Amniotic stem cell (primary cell): ENCODE measurements at regions not wholly inside any gene's neighbourhood (a gene's known extent, or its start where the extent isn't known, plus 50 kb on each side); places are given as distances from the start of the nearest gene placed in this dataset.

Source experiments
- DNase-seq: peaks from one replicate; lab custom pipeline; 2025; lab: John Stamatoyannopoulos, UW

GRCh38 chr10:81792729-81793128 is 82.3 kb upstream of the NRG3 start:
- DNase-seq, result no peak

- DNase-seq, result no peak
These were observed 68.2 kb upstream of the NRG3 start for GRCh38 chr10:81806842-81807241.

- no peak for DNase-seq
These were observed 60.2 kb upstream of the NRG3 start for GRCh38 chr10:81814842-81815241.

- DNase-seq, result no peak
These were observed 57.3 kb upstream of the NRG3 start for GRCh38 chr10:81817596-81818170.

GRCh38 chr10:81820418-81820817 is 54.6 kb upstream of the NRG3 start:
- no peak for DNase-seq
